LHCN-M2 (cell line): ENCODE measurements at regions not wholly inside any gene's neighbourhood (a gene's known extent, or its start where the extent isn't known, plus 50 kb on each side); places are given as distances from the start of the nearest gene placed in this dataset.

Source experiments
- DNase-seq: peaks from one replicate; pipeline ENCODE4 v3.0.0-alpha.2; 2012; ENCODE audit warnings: low read depth

DNA sequence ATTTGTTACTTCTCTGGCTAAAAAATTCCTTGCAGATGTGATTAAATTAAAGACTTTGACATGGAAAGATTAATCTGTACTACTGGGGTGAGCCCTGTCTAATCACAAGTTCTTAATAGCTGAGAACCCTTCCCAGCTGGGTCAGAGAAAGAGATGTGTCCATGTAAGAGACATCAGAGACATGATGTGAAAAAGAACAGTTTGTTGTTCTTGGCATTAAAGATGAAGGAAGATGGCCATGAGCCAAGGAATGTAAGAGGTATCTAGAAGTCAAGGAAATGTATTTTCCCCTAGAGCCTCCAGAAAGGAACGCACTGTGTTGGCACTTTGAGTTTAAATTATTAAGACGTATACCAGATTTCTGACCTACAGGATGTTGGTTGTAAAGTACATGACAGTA is 1271.5 kb upstream of the PRMT6 start:
- DNase-seq = no peak

DNA sequence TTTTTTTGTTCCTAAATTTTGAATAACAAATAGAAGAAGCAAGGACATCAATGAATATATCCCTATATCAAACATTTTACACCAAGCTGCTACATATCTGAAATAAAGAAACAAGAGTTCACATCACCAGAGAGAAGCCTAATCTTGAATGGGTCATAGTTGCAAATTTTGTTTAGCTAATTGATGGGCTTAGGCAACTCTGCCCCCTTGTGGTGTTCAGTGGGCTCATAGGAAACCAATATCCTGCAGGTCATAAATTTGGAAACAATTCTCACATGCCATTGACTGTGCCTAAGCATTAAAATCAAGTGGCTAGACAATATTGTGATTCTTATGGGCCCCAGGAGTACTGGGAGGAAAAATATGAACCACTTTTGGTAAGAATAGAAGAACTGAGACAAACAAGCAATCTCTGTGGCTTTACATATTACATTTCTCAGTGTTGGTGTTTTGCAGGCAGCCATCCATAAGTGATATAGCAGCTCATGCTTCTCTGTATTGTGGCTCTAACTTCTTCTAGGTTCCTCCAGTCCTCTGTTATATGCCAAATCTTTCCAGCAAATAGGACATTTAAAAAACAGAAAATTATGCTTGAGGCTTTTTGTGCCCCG is 1262.8 kb upstream of the PRMT6 start:
- DNase-seq = no peak

DNA sequence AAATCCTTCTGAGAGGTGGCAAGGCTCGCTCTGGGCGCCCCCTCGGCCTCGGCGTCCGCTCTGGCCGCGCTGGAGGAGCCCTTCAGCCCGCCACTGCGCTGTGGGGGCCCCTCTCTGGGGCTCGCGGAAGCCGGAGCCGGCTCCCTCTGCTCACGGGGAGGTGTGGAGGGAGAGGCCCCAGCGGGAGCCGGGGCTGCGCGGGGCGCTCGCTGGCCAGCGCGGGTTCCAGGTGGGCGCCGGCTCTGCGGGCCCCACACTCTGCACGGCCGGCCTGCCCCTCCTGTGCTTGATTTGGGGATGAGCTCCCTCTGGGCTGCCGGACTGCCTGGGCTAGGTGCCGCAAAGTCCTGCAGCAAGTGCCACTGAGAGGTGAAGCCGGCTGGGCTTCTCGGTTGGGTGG is 1260.7 kb upstream of the PRMT6 start:
- DNase-seq = no peak

DNA sequence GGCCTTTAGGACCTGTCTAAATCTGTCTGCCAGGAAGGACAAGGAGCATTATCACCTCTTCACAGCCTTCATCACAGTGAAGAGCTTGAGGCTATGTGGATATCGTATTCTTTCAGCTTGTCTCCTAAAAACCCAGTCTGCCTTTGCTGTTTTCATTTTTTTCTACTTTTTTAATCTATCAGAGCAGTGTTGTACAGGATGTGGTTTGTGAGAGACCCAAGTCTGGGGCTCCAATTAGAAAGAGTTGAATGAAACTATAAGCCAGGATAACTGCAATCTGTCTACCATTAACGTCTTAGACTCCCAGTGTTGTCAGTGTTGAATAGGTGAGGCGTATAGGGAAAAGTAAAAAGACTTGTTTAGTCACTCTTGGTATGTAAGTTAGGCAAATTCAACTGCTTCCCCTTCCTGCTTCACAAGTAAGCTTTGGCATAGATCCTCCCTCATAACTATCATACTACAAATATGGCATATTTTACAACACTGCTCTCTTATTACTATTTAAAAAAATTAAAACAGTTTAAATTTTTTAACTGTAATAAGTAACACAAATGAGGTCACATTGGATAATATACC is 1225.8 kb upstream of the PRMT6 start:
- DNase-seq = no peak

DNA sequence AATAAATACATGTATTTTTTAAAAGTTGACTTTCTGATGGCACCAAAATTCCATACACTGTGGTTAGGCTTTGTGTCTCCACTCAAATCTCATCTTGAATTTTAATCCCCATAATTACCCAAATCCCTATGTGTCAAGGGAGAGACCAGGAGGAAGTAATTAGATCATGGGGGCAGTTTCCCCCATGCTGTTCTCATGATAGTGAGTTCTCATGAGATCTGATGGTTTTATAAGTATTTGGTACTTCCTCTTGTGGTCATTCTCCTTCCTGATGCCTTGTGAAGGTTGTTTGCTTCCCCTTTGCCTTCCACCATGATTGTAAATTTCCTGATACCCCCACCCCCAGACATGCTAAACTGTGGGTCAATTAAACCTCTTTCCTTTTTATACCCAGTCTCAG is 1218.4 kb upstream of the PRMT6 start:
- no peak for DNase-seq

DNA sequence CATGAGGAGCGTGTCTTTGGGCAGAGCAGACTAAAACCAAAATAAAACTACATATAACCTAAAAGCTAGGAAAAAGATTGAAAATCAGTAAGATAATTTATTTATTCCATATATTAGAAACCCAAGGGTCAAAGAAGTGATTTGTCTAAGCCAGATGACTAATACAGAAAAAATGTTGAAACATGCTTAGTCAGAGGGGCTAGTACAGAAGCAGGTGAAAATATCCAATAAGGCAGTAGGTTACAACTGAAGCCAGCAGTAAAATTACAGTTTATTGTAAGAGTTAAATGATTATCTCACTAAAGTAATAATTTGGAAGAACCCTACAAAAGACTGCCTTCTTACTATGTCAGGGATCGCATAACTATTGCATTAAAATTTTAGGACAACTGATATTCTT is 1190.9 kb upstream of the PRMT6 start:
- DNase-seq = no peak

DNA sequence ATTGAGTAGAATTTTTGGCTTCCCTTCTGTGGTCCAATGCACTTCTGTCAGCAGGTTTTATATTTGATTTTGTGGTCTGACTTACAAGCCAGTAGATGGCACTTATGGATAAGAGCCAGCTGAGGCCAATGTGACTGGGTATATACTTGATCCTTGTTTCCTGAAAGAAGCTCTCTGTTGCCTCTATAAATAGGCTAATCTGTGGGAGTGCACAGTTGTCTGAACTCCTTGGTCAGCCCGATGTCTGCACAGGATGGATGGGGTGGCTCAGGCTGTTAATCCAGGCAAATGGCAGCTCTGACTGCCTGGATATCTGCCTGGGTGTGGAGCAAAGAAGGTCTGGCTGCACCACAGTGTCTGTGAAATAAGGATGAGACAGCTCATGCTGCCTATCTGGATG is 1183.7 kb upstream of the PRMT6 start:
- DNase-seq = no peak

DNA sequence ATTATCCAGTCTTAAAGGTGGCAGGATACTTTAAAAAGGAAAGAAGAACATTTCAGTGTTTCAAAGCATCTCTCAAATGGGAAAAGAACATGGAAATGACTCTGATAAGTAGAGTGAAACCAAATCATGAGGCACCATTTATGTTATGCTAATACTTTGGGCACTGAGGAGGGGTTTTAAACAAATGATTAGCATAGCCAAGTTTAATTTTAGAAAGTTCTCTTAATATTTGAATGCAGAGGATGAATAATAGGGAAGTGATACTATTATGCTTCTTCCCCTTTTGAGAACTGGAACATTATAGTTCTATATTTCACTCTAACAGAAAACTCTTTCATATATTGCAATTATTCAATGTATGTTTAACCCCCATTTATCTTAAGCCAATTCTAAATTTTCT is 1181.9 kb upstream of the PRMT6 start:
- DNase-seq = no peak

DNA sequence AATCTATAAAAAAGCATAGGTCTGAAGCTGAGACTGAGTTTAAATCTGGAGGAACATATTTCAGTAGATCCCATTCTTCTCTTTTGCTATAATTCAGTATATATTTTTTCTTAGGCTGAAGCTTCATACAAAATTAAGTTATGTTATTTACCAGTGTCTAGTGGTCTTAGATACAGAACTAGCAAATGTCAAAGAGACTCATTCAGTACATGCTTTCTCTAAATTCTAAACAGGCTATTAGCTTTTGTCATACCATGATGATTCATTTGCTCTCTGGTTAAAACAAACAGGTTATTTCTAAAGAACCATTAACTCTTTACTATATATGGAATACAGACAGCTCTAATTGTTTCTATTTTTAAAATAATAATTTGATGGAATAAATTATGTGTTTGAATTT is 1170.2 kb upstream of the PRMT6 start:
- DNase-seq = no peak

DNA sequence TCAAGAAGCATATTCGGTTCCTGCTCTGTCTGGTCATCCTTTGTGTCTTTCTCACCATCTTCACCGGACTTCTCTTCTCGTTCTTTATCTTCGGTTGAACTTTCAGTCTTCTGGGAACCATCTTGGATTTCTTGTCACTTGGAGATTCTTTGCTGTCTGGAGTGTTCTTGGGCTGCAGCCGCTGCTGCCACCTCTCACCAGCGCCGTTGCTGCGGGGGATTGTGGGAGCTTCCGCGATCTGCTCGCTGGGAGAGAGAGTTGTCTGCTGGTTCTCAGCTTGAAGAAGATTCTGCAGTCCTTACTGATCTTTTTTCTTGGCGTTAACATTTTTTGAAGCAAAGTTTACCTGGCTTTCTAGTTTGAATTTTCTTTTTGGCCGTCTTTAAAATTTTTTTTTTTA is 1165.2 kb upstream of the PRMT6 start:
- no peak for DNase-seq

DNA sequence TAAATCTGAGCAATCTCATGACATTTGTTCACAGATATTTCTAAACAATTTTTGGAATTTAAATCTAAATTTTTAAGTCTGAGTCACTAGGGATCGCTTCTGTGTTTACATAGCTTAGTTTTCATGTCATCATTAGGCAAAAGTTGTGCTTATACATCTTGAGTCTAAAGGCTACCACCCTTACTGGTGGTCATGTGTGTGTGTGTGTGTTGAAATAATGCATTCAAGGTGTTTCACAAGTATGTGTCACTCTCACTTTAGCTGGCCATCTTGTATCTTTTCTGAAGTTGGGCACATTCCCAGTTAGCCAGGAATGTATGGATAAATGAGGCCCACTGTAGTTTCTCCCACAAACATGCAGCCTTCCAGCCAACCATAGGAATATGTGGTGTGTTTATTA is 1162.5 kb upstream of the PRMT6 start:
- DNase-seq = no peak

DNA sequence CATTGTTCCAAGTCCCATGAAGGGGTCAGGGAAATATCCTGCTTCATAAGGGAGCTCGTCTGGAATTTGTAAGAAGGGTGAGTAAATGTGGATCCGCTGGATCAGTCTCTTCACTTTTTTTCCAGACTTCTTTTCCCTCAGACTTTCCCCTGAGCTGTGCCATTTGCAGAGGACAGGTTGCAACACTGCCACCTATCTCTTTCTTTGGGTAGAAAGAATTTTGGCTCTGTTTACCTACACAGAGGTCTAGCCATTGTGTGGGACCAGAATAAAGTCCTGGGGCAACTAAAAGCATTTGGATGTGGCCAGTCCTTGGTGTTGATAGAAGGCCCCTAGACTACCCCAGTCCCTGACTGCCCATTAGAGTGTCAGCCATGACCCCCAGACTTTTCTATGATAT is 1146.7 kb upstream of the PRMT6 start:
- no peak for DNase-seq

DNA sequence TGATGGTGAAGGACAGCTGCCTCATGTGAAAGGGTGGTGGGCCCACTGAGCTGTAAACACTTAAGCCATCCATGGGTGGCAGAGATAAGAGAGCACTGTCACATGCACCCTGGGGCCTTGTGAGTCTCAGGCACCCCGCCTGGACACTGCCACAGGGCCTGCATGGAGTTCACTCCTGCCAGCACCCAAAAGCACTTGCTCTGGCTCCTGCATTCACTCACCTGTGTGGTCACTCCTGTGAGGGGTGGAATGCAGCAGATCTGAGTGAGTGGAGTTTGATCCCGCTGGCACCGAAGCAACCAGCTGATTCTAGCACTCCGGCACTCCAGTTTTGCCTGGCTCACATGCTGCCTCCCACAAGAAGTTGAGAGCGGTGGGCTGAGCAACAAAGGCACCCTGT is 1142.1 kb upstream of the PRMT6 start:
- no peak for DNase-seq

DNA sequence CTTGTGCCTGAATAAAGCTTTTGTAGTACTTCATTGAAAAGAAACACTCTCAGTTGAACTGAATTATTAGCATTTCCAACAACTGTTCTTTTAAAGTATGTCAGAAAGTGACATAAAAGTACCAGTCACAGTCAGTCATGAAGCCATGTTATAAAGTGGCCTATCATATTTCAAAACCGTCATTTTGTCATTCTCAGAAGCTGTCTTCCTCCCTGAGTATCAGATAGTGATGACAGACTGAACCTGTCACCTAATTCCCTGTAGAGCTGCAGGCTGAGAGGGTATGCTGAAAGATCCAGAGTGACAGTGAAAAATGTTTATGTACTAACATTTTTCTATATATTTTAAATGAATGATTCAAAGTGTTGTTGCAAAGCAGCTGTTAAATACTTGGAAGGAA is 1121.7 kb upstream of the PRMT6 start:
- no peak for DNase-seq

DNA sequence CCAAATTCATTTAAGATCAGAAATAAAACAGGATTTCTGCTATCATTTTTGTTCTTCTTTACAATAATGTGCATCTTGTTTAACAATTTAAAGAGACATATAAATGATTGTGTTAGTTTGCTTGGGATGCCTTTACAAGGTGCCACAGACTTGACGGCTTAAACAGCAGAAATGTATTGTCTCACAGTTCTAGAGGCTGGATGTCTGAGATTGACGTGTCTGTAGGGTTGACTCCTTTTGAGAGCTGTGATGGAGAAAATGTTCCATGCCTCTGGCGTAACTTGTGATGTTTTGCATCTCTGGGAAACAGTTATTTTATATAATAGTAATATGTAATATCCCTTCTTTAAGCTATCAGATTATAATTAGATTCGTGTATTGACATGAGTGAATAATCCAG is 1091.6 kb upstream of the PRMT6 start:
- no peak for DNase-seq

DNA sequence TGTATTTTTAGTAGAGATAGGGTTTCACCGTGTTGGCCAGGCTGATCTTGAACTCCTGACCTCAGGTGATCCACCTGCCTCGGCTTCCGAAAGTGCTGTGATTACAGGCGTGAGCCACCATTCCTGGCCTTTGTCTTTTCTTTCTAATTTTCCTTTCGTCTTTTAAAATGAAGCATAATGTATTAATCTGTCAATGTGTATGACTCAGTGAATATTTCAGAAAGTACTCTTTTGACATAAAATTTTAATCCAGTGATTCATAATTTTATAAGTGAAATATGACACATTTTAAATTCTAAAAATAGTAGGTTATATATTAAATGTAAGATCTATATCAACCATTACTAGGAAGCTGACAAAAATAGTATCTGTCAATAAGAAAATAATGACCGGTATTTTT is 1059.0 kb upstream of the PRMT6 start:
- DNase-seq = no peak

DNA sequence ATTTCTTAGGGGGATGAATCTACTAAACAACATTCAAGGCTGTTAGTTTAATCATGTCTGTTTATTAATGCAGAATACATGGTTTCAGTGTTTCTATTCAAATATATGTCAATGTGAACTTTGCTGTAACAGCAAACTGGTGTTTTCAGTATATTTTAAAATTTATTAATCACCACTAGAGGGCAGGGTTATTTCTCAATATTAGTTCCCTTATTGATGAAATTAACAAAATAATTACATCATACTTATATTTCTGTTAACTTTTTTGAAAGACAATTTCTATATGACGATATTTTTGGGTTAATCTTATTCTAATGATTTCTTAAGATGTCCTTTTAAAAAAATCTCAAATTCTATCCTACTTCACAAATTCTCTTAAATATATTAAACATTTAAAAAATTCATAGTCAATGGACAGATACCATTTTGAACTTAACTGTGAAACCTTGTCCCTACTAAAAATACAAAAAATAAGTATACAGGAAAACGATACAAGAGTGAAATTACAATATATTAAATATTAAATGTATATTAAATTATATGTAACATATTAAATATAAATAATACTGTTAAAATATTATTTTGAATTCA is 1034.1 kb upstream of the PRMT6 start:
- DNase-seq = no peak

DNA sequence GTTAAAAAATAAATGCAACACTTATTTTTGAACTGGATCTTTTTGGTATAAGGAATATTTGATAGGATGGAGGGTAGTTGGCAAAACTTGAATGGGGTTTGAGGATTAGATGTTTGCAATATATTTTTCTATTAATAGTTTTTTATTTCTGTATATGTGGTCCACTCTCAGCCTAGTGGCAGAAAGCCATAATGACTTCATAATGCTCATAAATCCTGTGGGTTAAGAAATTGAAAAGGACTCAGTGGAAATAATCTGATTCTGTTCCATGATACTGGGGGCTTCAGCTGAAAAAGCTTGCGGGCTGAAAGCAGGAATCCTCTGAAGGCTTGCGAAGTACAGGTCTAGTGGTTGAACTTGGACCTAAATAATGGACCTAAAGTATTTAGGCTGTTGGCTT is 1028.6 kb upstream of the PRMT6 start:
- DNase-seq = no peak

DNA sequence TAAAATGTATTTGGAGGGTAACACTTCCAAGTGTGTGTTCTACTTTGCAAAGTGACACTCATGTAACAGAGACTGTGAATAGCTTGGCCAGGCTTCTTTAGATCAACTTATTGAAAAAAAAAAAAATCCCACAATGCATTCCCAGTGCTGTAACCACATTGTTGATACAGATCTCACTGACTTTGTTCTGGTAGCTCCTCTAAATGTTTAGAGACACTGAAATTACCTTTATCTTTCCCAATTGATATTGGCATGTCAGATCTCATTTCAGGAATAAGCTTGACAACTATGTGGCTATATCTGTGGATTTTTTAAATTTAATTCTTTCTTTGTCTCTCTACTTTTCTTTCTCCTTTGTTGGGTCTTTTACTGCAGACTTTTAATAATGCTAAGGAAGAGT is 1018.9 kb upstream of the PRMT6 start:
- no peak for DNase-seq

DNA sequence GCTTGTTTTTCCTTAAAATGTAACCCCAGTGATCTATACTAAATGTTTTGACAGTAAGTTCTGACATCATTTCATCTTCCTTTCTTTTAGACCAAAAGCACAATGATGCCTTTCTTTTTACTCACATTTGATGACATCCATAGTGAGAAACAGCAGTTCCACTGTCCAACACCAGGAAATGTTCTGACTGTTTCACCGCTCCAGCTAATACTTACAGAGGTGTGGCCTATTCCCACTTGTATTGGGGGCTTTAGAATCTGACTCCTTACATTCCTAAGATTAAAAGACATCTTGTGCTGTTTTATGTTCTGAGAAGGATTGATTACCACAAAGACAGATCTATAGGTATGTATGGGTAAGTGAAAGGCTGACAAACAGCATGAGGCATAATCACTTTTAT is 1018.2 kb upstream of the PRMT6 start:
- no peak for DNase-seq

DNA sequence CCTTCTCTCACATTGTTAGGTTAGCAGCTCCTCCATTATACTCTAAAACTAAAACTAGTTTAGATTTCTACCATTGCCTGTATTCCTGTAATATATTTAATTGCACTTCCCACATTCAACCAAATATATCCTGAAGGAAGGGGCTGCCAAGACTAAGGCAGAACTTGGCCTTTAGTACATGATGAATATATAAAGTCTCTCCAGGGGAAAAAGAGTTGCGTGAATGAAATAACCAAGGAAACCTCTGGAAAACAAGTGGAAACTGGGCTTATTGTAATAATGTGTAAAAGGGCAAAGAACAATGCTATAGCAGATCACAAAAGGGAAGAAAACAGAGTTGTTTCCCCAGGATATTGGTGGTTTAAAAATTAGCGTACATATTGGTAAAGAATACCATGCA is 1012.5 kb upstream of the PRMT6 start:
- DNase-seq = no peak

DNA sequence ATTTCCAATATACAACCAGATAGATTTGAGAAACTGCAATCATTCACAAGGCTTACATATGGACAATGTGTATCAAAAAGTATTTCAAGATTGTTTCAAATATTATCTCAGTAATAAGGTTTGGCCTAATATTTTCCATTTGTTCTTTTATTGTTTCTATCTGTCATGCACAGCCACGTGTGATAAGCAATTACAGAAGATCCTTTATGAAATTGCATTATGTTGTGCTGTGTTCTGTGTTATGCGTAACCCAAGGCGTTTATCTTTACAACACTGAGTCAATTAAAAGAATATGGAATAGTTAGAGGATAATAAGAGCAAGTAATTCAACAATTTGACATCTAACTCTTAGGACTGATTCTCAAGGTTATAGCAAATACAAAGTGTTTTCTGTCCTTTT is 1009.3 kb upstream of the PRMT6 start:
- DNase-seq = no peak

DNA sequence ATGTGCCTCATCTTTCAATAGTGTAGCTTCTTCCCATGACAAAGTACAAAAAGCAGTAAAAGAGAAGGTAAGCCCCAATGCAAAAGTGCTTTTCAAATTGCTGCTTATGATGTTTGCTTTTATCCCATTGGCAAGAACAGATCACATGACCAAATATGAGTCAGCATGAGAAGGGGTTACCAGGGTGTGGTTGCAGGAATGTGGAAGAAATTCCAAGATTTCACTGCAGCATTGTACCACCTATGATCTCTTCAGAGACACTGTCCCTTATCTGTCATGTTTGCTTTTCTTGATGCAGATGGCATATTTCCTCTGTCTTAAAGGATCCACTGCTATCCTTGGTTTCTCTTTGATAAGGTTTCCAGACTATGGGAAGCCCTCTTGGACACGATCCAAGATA is 1006.9 kb upstream of the PRMT6 start:
- no peak for DNase-seq

DNA sequence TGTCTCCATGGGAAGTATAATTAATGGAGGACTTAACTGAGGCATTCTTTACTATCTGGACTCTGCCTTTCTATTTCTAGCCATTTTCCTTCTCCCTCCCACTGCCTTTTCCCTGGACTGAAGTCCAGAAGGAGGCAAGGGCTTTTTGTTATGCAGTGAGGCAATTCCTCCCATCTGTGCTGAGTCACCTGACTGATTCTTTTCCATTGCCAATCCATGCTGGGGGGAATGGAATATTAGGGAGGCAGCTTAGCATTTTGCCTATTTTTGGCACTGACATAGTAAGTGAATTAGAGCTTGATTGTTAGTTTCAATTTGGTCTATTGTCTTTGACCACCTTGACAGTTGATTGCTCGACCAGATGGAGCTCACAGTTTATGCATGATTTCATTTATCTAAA is 1000.6 kb upstream of the PRMT6 start:
- no peak for DNase-seq
